GM12878 (cell line): ENCODE measurements at regions not wholly inside any gene's neighbourhood (a gene's known extent, or its start where the extent isn't known, plus 50 kb on each side); places are given as distances from the start of the nearest gene placed in this dataset.

Experiments
- ATAC-seq: fragments of 200-7000 bp; cut with Tn5 transposase; 3 replicates; pipeline ENCODE4 v1.9.1; 2020; ENCODE audit warnings: mild to moderate bottlenecking, moderate library complexity
- BruUV-seq: library from RNA; stranded (reverse); fragments of 400-500 nt; replicated peaks from 2 replicates; lab custom pipeline; 2021; lab: Mats Ljungman, UMichigan
- CTCF ChIA-PET: fragments of 300-600 bp; sonication (Branson Sonifier 250); formaldehyde crosslinking; extraction: SDS; loops from one replicate; lab custom pipeline; 2021; ENCODE audit warnings: inconsistent platforms; lab: Yijun Ruan, JAX
- POLR2A ChIA-PET: fragments of 350-600 bp; formaldehyde crosslinking; extraction: SDS; loops from one replicate; lab custom pipeline; 2021; ENCODE audit warnings: inconsistent platforms; lab: Charles Lee
- RAD21 ChIA-PET: fragments of 300-600 bp; sonication (Branson Sonifier 250); formaldehyde crosslinking; loops from one replicate; lab custom pipeline; 2023; ENCODE audit warnings: antibody characterized with exemption; ENCODE audit not compliant: unreplicated experiment; lab: Charles Lee
- SMC1A ChIA-PET: fragments of 300-600 bp; sonication (Branson Sonifier 250); formaldehyde crosslinking; loops from one replicate; lab custom pipeline; 2023; ENCODE audit not compliant: unreplicated experiment, uncharacterized antibody; lab: Charles Lee
- DNase-seq: peaks from one replicate; pipeline ENCODE4 v3.0.0-alpha.2; 2011; ENCODE audit warnings: low read depth, low spot score
- FAIRE-seq: peaks from 3 replicates; lab custom pipeline; 2011; peaks lifted over from hg19 to GRCh38; lab: Jason Lieb, UNC
- H2AFZ ChIP-seq: 2 replicates; pipeline ENCODE4 v1.6.0; 2011; ENCODE audit warnings: low read depth, low read length, control low read depth; ENCODE audit not compliant: control insufficient read depth
- H3K27ac ChIP-seq: 2 replicates; pipeline ENCODE4 v1.5.1; 2011; ENCODE audit warnings: control low read depth; ENCODE audit not compliant: control insufficient read depth, insufficient read depth
- H3K27me3 ChIP-seq, 2 experiments: replicated peaks in 1 of 2; 2 replicates each; pipeline versions ENCODE4 v1.6.0 to v1.6.1; 2011; ENCODE audit warnings: low read length in 1 of 2; ENCODE audit not compliant: control insufficient read depth in 2 of 2, insufficient read depth in 2 of 2
- H3K36me3 ChIP-seq, 2 experiments: 2 replicates each; pipeline ENCODE4 v1.5.1; 2011; ENCODE audit warnings: low read length in 1 of 2; ENCODE audit not compliant: control insufficient read depth in 2 of 2, insufficient read depth in 2 of 2
- H3K4me1 ChIP-seq: 2 replicates; pipeline ENCODE4 v1.6.1; 2011; ENCODE audit warnings: mild to moderate bottlenecking, low read length, moderate library complexity, mixed read lengths; ENCODE audit not compliant: control insufficient read depth, insufficient read depth
- H3K4me2 ChIP-seq: 2 replicates; pipeline ENCODE4 v1.6.0; 2011; ENCODE audit warnings: control low read depth; ENCODE audit not compliant: control insufficient read depth, insufficient read depth
- H3K4me3 ChIP-seq: fragments of 200-600 bp; sonication (generic); 2 replicates; pipeline ENCODE4 v1.5.1; 2016
- H3K79me2 ChIP-seq: 2 replicates; pipeline ENCODE4 v1.6.0; 2011; ENCODE audit warnings: low read length; ENCODE audit not compliant: control insufficient read depth, insufficient read depth
- H3K9ac ChIP-seq: 2 replicates; pipeline ENCODE4 v1.8.0; 2011; ENCODE audit warnings: low read length, control low read depth, mixed read lengths; ENCODE audit not compliant: control insufficient read depth, insufficient read depth
- H3K9me3 ChIP-seq: replicated peaks from 3 replicates; pipeline ENCODE4 v1.5.1; 2011; ENCODE audit warnings: mild to moderate bottlenecking, low read length; ENCODE audit not compliant: control insufficient read depth, insufficient read depth
- H4K20me1 ChIP-seq: 2 replicates; pipeline ENCODE4 v1.6.0; 2011; ENCODE audit not compliant: control insufficient read depth, insufficient read depth
- KLF5 ChIP-seq: fragments of 450-650 bp; IDR thresholded peaks from 2 replicates; pipeline ENCODE4 v1.6.1; 2014; ENCODE audit warnings: mild to moderate bottlenecking; ENCODE audit not compliant: partially characterized antibody
- MYC ChIP-seq: IDR thresholded peaks from 2 replicates; pipeline ENCODE4 v1.6.1; 2011; ENCODE audit warnings: mild to moderate bottlenecking, low read length, moderate library complexity, inconsistent platforms; ENCODE audit not compliant: insufficient read depth, insufficient replicate concordance, insufficient read length, severe bottlenecking
- PAX5 ChIP-seq: IDR thresholded peaks from 2 replicates; pipeline ENCODE4 v1.6.1; 2011; ENCODE audit warnings: low read depth, low read length, borderline replicate concordance
- POLR2A ChIP-seq: IDR thresholded peaks from 2 replicates; pipeline ENCODE4 v1.6.1; 2011; ENCODE audit warnings: low read depth, mild to moderate bottlenecking, low read length
- POLR2AphosphoS2 ChIP-seq: IDR thresholded peaks from 2 replicates; pipeline ENCODE4 v1.6.1; 2011; ENCODE audit warnings: low read depth, mild to moderate bottlenecking, low read length, improper control_type of control experiment, moderate library complexity
- SKIL ChIP-seq: fragments of 450-650 bp; IDR thresholded peaks from 2 replicates; pipeline ENCODE4 v1.6.1; 2017; ENCODE audit warnings: mild to moderate bottlenecking, low read depth, inconsistent platforms; ENCODE audit not compliant: poor library complexity, severe bottlenecking
- SUPT20H ChIP-seq: IDR thresholded peaks from 2 replicates; pipeline ENCODE4 v1.6.1; 2011; ENCODE audit warnings: low read depth, mild to moderate bottlenecking, low read length, moderate library complexity, borderline replicate concordance; ENCODE audit not compliant: control insufficient read depth
- WGBS: methylation state at CpG from one replicate; pipeline ENCODE4 v1.1.6; 2016; ENCODE audit warnings: low lambda C conversion rate; ENCODE audit not compliant: insufficient replicate concordance, insufficient coverage; ENCODE audit errors: missing lambda C conversion rate; 5-methylcytosine and 5-hydroxymethylcytosine counted together
- in situ Hi-C: fragments of 300-500 bp; cut with MboI; formaldehyde crosslinking; loops from 9 replicates; pipeline ENCODE4 v1.14.3; 2018; ENCODE audit warnings: mixed read lengths
- intact Hi-C: fragments of 100-400 bp; cut with micrococcal nuclease; formaldehyde crosslinking; loops from one replicate; pipeline ENCODE4 v1.14.2; 2022; ENCODE audit not compliant: unreplicated experiment

- TF ChIP-seq SKIL (no peak), SUPT20H (no peak), POLR2AphosphoS2 (no peak), POLR2A (no peak)
These were observed 167.0 kb downstream of the FGF18 start (continued) for GRCh38 chr5:171586436-171586835.

GRCh38 chr5:171588046-171588445, 168.6 kb downstream of the FGF18 start:
- Histone ChIP-seq H3K4me3 (no peak overlapping the region), H4K20me1 (no peaks in the 10 kb centered on the region), H3K9ac (no peak overlapping the region), H3K36me3 (no peaks in the 10 kb centered on the region; a peak in 1 of 4 replicates), H3K4me1 (no peaks in the 10 kb centered on the region), H2AFZ (no peak overlapping the region), H3K79me2 (no peaks in the 10 kb centered on the region), H3K27ac (no peak overlapping the region), H3K27me3 (peaks cover 0 to 3% of the 10 kb centered on the region in 2 experiments; a peak in 1 of 4 replicates), H3K4me2 (no peak overlapping the region), H3K9me3 (no peaks in the 10 kb centered on the region)
- FAIRE-seq (no peak), DNase-seq (no peak), ATAC-seq (no peak)
- ChIA-PET SMC1A (no interaction called here), CTCF (no interaction called here), POLR2A (no interaction called here), RAD21 (no interaction called here)
- TF ChIP-seq PAX5 (no peak), KLF5 (no peak), MYC (no peak)
- WGBS = 24% methylated on average over 1 of the region's 1 CpG
- no TSS peak for BruUV-seq
- intact Hi-C loops (no loop called here), in situ Hi-C loops (no loop called here)
